GM18502 (cell line): ENCODE measurements at regions not wholly inside any gene's neighbourhood (a gene's known extent, or its start where the extent isn't known, plus 50 kb on each side); places are given as distances from the start of the nearest gene placed in this dataset.
"Not testable (repeated sequence)": the region's sequence is repeated elsewhere in the genome, so short reads cannot be mapped to it uniquely, and the experiment has no call there.

ENCODE experiments used
- ATAC-seq: cut with Tn5 transposase; IDR thresholded peaks from one replicate; pipeline ENCODE4 v1.9.1; 2021; ENCODE audit warnings: mild to moderate bottlenecking; ENCODE audit not compliant: unreplicated experiment, poor library complexity

DNA sequence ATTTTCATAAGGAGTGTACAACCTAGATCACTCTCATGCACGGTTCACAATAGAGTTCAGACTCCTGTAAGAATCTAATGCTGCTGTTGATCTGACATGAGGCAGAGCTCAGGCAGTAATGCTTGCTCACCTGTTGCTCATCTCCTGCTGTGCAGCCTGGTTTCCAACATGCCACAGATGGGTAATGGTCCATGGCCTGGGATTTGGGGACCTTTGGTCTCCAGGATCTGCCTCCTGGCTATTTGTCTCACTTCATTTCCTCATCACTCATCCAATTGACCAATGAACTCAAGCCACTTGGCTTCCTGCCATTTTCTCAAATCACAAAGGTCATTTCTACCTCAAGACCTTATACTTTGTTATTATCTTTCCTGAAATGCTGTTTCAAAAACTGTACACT lies 786.1 kb downstream of the ANKRD7 start:
- no peak for ATAC-seq

DNA sequence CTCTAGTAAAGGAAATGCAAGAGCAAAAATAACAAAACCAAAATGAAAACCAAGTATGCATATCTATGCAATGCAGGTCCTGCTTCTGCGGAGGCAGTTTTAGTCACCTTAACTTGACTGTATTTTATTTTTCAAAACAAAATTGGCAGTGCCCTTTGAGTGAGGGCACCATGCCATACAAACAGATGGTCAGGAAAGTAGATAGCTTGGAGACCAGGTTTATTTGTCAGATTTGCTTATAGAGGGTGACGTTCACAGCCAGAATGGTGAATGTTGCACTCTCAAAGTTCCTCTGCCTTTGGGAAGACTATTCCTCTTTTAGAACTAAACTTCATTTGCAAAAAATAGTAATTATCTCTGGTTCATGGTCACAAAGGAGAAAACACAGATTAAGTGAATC lies 801.9 kb downstream of the ANKRD7 start:
- ATAC-seq = no peak

DNA sequence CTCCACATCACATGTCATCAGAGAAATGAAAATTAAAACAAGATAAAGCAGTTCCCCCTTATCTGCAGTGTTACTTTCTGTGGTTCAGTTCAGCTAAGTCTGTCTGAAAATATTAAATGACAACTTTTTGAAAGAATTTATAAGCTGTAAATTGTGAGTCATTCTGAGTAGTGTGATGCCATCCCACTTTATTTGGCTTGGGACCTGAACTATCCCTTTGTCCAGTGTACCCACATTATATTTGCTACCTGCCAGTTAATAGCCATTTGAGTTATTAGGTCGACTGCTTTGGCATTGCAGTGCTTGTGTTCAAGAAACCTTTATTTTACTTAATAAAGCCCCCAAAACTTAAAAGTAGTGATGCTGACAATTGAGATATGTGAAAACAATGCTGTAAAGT lies 804.2 kb downstream of the ANKRD7 start:
- ATAC-seq = no peak

DNA sequence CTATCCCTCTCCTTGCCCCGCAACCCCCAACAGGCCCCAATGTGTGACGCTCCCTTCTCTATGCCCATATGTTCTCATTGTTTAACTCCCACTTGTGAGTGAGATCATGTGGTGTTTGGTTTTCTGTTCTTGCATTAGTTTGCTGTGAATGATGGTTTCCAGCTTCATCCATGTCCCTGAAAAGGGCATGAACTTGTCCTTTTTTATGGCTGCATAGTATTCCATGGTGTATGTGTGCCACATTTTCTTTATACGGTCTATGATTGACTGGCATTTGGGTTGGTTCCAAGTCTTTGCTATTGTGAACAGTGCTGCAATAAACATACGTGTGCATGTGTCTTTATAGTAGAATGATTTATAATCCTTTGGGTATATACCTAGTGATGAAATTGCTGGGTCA lies 807.6 kb downstream of the ANKRD7 start:
- not testable (repeated sequence) for ATAC-seq

DNA sequence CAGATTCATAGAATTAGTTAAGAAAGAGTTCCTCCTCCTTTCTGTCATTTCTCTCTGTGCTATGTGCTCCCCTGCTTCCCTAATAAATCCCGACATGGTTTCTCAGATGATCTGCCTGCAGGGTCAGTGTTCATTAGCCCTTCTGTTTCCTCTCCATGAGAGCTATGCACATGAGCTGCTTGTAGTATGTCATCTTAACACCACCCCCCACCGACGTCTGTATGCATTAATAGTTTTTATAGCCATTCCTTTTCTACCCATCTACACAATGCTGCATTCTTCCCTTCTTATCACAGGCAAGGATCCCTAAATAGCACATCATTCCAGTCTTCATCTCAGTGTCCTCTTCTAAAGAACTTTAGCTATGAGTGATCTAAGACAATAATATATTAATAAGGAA lies 809.1 kb downstream of the ANKRD7 start:
- ATAC-seq = no peak

DNA sequence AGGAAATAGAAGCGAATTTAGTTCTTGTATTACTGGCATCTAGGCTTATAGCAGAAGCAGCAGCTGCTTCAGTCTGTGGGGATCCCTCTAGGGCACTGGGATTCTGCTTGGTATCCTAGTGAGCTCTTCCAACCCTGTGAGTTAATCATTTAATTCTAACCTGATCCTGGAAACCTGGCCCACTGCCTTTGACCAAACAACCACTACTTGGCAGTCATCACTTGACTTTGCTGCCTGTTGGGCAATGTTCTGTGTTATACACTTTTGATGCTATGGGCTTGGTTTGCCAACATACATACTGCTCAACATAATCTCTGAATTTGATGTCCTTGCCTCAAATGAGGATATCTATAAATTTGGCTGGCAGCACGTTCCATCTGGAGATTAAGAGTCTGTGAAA lies 813.4 kb downstream of the ANKRD7 start:
- no peak for ATAC-seq

DNA sequence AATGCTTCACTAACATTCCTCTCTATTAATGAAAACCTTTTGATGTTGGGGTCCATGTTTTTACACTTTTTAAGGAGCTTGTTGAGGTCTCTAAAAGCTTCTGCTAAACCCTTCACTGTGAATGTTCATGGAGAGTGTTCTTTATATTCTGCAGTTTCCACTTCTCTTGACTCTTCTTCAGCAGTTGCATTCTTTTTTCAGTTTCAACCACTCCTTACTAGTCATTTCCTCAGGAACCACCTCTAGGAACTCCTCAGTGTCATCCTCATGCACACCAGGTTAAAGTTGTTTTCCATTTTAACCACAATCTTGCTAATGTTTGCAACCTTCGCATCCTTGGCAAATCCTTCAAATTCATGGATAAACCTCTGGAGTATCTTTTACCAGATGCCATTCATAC lies 821.6 kb downstream of the ANKRD7 start:
- peak; percentile 52 for ATAC-seq

DNA sequence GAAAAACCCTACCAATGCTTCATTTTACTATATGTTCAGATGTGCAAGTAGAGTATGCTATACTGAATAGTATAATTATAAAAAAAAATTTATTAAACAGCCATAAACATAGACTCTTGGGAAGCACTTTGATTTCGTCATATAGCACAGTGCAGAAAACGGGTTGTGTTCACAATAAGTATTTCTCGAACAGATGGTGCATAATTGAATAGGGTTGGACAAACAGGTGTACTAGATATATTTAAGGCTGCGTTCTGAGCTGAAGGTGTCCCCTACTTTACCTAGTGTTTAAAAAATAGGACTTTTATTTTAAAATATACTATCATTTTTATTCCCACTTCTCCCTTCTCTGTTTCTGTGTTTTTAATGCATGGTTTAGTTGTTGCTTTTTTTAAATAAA lies 841.5 kb downstream of the ANKRD7 start:
- ATAC-seq = no peak

DNA sequence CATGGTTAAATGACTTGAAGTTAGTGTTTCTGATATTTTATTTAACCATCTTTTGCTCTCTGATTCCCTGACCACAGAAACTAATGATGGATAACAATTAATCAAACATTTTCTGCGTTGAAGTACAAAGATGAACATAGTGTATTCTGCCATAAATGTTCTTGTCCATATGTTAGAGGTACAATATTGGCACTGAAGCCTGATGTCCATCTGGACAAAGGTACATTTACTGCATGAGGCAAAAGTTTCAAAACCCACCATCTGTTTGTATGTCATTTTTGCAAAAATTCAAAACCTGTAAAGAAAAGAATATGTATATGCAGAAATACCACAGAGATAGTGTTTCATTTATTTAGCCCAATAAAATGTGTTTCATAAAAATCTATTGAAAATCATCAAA lies 861.5 kb downstream of the ANKRD7 start:
- ATAC-seq = no peak

DNA sequence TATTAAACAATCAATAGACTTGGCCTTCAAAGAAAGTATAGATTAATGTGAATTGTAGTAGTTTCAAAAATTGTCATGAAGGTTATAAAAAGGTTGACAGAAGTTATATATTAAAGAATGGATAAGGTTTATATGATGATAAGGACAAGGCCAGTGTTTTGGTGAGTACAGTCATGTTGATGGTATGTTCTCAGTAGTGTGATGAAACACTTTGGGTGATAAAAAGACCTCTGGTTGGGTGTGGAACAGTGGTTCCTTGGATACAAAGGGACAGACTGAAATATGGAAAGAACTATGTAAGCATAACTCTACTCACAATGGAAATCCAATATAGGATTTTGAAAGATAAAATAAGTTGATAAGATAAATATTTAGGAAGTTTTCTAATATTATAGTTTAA lies 866.3 kb downstream of the ANKRD7 start:
- no peak for ATAC-seq

DNA sequence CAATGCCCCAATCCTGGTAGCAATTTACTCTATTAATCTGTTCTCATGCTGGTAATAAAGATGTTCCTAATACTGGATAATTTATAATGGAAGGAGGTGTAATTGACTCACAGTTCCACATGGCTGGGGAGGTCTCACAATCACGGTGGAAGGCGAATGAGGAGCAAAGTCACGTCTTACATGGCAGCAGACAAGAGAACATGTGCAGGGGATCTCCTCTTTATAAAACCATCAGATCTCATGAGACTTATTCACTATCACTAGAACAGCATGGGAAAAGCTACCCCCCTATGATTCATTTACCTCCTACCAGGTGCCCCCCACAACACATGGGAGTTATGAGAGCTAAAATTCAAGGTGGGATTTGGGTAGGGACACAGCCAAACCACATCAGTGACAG lies 872.2 kb downstream of the ANKRD7 start:
- no peak for ATAC-seq

DNA sequence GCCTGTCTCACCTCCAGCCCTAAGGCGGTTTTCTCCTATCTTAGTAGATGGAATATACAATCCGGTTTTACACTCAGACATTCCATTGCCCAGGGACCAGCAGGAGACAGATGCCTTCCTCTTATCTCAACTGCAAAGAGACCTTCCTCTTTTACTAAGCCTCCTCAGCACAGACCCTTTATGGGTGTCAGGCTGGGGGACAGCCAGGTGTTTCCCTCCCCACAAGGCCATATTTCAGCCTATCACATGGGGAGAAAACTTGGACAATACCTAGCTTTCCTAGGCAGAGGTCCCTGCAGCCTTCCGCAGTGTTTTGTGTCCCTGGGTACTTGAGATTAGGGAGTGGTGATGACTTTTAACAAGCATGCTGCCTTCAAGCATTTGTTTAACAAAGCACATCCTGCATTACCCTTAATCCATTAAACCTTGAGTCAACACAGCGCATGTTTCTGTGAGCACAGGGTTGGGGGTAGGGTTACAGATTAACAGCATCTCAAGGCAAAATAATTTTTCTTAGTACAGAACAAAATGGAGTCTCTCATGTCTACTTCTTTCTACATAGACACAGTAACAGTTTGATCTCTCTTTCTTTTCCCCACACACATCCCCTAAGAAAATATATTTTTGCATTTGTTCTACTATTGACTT lies 876.2 kb downstream of the ANKRD7 start:
- not testable (repeated sequence) for ATAC-seq

DNA sequence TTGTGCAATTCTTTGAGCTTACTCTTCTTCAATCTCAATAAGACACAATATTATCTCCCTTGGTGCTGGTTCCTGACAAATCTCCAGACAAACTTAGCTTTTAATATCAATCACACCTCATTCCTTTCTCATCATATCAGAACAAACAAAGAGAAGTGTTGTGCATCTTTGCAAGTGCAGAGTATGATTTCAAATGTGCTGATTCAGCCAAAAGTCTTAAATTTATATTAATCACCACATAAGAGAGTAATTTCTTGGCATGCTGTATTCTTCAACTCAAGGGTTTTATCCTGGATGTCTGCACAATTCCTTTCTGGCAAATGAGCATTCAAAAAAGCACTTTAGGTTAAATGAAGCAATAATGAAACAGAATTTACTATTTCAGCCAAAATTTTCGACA lies 877.8 kb downstream of the ANKRD7 start:
- ATAC-seq = no peak

DNA sequence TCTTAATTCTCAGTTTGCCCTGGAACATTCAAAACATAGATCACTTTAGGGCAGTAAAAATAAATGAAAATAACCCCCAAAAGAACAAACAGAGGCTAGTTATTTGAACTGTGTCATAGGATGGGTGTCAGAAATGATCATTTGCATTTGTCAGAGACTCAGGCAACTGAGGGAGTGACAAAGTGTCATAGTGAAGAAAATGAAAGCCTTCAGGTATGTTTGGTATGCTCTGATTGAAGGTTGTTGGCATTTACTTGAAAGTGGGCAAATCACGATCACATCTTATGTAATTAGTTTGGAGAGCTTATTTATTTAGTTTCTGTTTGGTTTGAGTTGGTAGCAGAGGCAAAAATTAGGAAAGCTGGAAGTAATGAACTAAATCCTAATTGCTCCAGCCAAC lies 880.9 kb downstream of the ANKRD7 start:
- ATAC-seq = no peak

DNA sequence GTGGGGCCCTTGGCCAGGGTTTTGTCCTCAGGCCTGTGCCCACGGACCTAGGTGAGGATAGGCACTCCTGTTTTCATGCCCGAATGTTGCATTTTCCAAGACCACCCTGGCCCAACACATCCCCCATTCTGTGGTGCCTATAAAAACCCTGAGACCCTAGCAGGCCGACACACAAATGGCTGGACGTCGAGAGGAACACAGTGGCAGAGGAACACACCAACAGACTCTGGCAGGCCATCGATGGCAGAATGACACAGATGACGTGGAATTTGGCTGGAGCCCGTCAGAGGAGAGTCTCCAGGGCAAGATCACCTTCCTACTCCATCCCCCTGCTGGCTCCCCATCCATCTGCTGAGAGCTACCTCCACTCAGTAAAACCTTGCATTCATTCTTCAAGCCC lies 898.8 kb downstream of the ANKRD7 start:
- no peak for ATAC-seq

DNA sequence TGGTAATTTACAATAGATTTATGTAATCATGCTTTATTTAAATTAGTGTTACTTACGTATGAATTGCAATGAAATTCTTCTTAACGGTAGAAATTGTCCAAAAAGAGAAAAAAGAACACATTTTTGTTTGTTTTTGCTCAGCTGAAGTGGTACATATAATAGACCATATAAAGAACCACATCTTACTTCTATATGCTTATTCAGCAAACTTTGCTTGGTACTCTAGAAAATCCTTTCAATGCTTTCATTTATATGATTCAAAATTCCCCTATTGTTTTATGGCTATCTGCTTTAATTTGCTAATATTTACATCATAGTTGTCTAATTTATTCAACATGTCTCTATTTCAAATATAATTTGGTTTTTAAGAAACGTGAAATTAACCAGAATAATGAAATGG lies 903.2 kb downstream of the ANKRD7 start:
- ATAC-seq = no peak

DNA sequence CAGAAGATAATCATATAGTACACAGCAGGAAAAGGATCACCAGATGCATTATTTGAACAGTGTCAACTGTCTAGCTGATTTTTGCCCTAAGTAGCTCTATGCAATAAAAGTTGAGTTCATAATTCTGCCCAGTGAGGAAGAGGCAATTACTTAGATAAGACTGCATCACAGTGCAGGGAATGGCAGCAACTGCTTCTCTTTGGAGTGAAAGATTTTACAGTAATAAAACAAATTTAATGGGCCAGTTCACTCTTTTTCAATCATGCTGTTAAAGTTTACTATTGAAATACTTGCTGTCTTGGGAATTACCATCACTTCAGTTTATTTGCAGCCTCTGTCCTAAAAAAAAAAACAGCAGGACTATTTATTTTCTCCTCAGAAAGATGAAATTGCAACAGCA lies 907.9 kb downstream of the ANKRD7 start:
- ATAC-seq = no peak

DNA sequence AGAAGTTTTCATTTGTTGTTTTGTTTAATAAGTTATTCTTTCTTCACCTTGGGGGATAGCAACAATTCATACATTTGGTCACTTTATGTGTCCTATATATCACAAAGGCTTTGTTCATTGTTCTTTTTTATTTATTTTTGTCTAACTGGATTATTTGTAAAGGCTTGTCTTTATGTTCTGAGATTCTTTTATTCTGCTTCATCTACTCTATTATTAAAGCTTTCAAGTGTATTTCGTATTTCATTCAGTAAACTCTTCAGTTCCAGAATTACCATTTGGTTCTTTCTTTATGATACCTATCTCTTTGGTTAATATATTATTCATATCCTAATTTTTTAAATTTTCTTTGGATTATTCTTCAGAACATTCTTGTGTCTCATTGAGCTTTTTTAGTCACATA lies 942.9 kb downstream of the ANKRD7 start:
- no peak for ATAC-seq

DNA sequence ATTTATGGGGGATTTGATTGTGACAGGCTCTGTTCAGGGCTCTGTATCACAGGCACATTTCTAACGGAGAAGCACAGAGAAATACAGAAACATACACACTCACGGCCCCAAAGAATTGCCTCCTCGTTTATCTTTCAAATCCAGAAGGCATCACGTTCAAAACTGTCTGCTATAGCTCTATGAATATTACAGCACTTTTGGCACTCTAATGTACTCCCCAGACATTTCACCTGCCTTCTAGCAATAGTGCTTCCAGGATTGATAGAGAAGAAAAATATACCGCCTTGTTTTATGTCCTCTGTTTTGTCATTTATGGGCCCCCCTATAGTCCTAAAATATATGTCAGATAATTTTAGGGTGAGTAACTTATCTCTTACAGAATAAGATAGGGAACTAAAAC lies 947.5 kb downstream of the ANKRD7 start:
- no peak for ATAC-seq

DNA sequence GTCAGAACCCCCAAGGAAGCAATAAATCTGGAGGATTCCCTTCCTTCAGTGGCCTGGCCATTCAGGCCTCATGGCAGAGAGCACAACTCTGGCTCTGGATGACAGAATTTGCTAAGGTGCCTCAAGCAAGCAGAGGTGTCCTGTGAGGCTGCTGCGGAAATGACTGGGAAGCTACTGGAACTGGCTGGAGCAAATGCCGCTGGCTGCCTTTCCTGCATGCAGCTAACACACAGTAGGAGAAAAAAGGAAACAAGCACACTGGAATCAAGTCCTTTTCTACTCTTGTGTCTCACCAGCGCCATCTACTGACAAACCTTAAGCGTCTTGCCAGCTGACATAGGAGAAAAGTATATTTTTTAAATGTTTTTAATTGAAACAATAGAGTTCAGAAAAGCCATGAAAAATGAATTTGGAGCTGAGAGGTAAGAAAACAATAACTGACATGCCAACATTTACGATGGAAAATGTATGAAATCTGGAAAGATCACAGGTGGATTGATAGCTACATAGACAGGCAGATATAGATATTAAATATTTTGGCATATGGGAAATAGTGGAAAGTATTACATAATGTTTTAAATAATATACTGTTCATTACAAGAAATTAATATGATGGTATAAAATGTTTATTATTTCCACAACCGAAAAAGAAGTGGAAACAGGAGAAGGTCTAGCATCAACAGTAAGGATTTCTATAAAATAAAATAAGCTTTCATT lies 951.6 kb downstream of the ANKRD7 start:
- ATAC-seq = peak; percentile 84

DNA sequence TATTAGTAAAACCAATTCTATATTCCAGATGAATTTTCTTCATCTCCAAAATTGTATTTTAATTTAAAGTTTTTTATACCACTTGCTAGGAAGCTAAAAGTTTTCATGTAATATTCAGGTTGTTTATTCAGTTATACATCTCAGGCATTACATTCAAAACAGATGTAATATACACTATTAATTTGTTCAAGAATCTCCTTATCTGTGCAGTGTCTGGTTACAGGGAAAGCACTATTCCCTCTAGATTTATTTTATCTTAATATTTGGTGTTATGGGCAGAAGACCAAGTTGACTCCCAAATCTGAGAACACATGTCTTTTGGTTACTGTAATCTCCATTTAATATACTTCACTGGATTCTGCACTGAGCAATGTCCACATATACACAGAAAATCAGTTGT lies 953.4 kb downstream of the ANKRD7 start:
- no peak for ATAC-seq

DNA sequence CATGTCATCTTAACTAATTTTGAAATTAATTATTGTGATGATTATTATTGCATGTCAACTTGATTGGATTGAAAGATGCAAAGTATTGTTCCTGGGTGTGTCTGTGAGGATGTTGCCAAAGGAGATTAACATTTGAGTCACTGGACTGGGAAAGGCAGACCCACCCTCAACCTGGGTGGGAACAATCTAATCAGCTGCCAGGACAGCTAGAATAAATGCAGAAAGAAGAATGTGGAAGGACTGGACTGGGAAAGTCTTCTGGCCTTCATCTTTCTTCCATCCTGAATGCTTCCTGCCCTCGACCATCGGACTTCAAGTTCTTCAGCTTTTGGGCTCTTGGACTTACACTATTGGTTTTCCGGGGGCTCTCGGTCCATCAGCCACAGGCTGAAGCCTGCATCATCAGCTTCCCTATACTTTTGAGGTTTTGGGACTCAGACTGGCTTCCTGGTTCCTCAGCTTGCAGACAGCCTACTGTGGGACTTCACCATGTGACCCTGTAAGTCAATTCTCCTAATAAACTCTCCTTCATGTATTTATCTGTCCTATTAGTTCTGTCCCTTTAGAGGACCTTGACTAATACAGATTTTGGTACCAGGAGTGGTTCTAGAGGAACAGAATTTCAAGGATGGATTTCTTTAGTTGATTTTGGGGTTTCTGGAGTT lies 959.8 kb downstream of the ANKRD7 start:
- ATAC-seq = no peak
